ENCODE measurements at regions not wholly inside any gene's neighbourhood (a gene's known extent, or its start where the extent isn't known, plus 50 kb on each side); places are given as distances from the start of the nearest gene placed in this dataset.

DNA sequence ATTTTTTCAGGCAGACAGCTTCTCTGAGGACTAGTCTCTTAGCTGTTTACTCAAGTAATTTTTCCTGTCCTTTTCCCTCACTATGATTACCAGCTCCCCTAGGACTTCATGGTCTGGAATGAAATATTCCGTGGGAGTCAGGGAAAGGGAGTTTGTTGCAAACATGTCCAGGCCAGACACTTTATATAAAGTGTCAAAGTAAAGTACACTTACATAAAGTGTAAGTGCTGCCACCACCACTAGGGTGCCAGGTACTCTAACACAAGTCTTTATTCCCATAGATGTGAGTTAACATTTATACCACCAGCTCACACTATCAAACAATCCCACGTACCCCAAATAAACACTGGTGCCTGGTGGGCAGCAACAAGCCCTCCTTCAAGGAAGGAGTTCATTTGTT, 179.8 kb downstream of the SNRPN start:
- WGBS (ENCODE audit: insufficient coverage), result no CpG with 5 or more reads among the region's 2 CpGs
- TF ChIP-seq EZH2 (IDR thresholded peaks at IDR 0.05; ENCODE audit: borderline replicate concordance, insufficient read depth, low read depth, low read length, poor library complexity, severe bottlenecking), result no peak
- TF ChIP-seq, protein P1, sequence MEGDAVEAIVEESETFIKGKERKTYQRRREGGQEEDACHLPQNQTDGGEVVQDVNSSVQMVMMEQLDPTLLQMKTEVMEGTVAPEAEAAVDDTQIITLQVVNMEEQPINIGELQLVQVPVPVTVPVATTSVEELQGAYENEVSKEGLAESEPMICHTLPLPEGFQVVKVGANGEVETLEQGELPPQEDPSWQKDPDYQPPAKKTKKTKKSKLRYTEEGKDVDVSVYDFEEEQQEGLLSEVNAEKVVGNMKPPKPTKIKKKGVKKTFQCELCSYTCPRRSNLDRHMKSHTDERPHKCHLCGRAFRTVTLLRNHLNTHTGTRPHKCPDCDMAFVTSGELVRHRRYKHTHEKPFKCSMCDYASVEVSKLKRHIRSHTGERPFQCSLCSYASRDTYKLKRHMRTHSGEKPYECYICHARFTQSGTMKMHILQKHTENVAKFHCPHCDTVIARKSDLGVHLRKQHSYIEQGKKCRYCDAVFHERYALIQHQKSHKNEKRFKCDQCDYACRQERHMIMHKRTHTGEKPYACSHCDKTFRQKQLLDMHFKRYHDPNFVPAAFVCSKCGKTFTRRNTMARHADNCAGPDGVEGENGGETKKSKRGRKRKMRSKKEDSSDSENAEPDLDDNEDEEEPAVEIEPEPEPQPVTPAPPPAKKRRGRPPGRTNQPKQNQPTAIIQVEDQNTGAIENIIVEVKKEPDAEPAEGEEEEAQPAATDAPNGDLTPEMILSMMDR (IDR thresholded peaks at IDR 0.05), result no peak
- no peak overlapping the region for H3K4me3 ChIP-seq (ENCODE audit: control extremely low read depth in 1 of 5, extremely low read depth in 1 of 5, insufficient read depth in 1 of 5, low read depth in 2 of 5, low read length in 4 of 5)
- H4K20me1 ChIP-seq (ENCODE audit: control insufficient read depth, insufficient read depth, low read length, poor library complexity, severe bottlenecking), result no peaks in the 10 kb centered on the region
- intact Hi-C loops (cut with micrococcal nuclease), result no loop called here
- ChIA-PET CTCF (interaction anchor here (1.1 kb wide), 1 partner anchor 10 kb away, joined by 3 read pairs; no protein-coding TSS in a partner anchor), POLR2A (no interaction called here)
- no peak overlapping the region for H2AFZ ChIP-seq (ENCODE audit: insufficient read depth, low read depth, low read length, poor library complexity, severe bottlenecking)
- no peak overlapping the region for H3K9ac ChIP-seq (ENCODE audit: low read length)
- H3K4me2 ChIP-seq (replicated peaks; ENCODE audit: low read depth, low read length, poor library complexity, severe bottlenecking), result no peak overlapping the region
- Mint-ChIP-seq H3K27me3 (no peaks in the 10 kb centered on the region), H3K4me3 (no peak overlapping the region), H3K9me3 (ENCODE audit: insufficient read depth) (peaks cover 15% of the 10 kb centered on the region), H3K4me1 (no peaks in the 10 kb centered on the region), H3K27ac (no peak overlapping the region)
- no peaks in the 10 kb centered on the region for H3K36me3 ChIP-seq (replicated peaks in 1 of 2; ENCODE audit: control extremely low read depth in 1 of 2, control insufficient read depth in 1 of 2, extremely low read depth in 1 of 2, insufficient read depth in 2 of 2, low read length in 1 of 2)
- DNase-seq (no peak), ATAC-seq (ENCODE audit: low read depth) (no peak)
- no peaks in the 10 kb centered on the region for H3K4me1 ChIP-seq (ENCODE audit: control insufficient read depth in 2 of 2, insufficient read depth in 2 of 2, low read length in 2 of 2)
- H3K9me3 ChIP-seq (ENCODE audit: control extremely low read depth in 1 of 3, control insufficient read depth in 2 of 3, insufficient read depth in 1 of 3, low read length in 2 of 3), result peaks cover 0 to 5% (median 1%) of the 10 kb centered on the region in 3 donors
- H3K27me3 ChIP-seq (replicated peaks in 1 of 4; ENCODE audit: control extremely low read depth in 1 of 4, control insufficient read depth in 3 of 4, insufficient read depth in 4 of 4, low read length in 3 of 4), result no peaks in the 10 kb centered on the region
- H3K27ac ChIP-seq (ENCODE audit: low read length in 2 of 2), result no peak overlapping the region
- H3K79me2 ChIP-seq (ENCODE audit: control insufficient read depth, insufficient read depth, low read length), result no peaks in the 10 kb centered on the region

- Mint-ChIP-seq H3K9me3 (ENCODE audit: insufficient read depth) (peaks cover 14% of the 10 kb centered on the region), H3K4me3 (no peak overlapping the region), H3K27ac (no peak overlapping the region), H3K4me1 (no peaks in the 10 kb centered on the region), H3K27me3 (no peaks in the 10 kb centered on the region)
- ChIA-PET CTCF (no interaction called here), POLR2A (no interaction called here)
- Histone ChIP-seq H2AFZ (ENCODE audit: insufficient read depth, low read depth, low read length, poor library complexity, severe bottlenecking) (no peak overlapping the region), H3K4me2 (replicated peaks; ENCODE audit: low read depth, low read length, poor library complexity, severe bottlenecking) (no peak overlapping the region), H3K36me3 (replicated peaks in 1 of 2; ENCODE audit: control extremely low read depth in 1 of 2, control insufficient read depth in 1 of 2, extremely low read depth in 1 of 2, insufficient read depth in 2 of 2, low read length in 1 of 2) (no peaks in the 10 kb centered on the region), H3K9ac (ENCODE audit: low read length) (no peak overlapping the region), H4K20me1 (ENCODE audit: control insufficient read depth, insufficient read depth, low read length, poor library complexity, severe bottlenecking) (no peaks in the 10 kb centered on the region), H3K4me3 (ENCODE audit: control extremely low read depth in 1 of 5, extremely low read depth in 1 of 5, insufficient read depth in 1 of 5, low read depth in 2 of 5, low read length in 4 of 5) (no peak overlapping the region), H3K4me1 (ENCODE audit: control insufficient read depth in 2 of 2, insufficient read depth in 2 of 2, low read length in 2 of 2) (no peaks in the 10 kb centered on the region), H3K27ac (ENCODE audit: low read length in 2 of 2) (no peak overlapping the region), H3K9me3 (ENCODE audit: control extremely low read depth in 1 of 3, control insufficient read depth in 2 of 3, insufficient read depth in 1 of 3, low read length in 2 of 3) (peaks cover 0 to 6% (median 0%) of the 10 kb centered on the region in 3 donors), H3K79me2 (ENCODE audit: control insufficient read depth, insufficient read depth, low read length) (no peaks in the 10 kb centered on the region), H3K27me3 (replicated peaks in 1 of 4; ENCODE audit: control extremely low read depth in 1 of 4, control insufficient read depth in 3 of 4, insufficient read depth in 4 of 4, low read length in 3 of 4) (no peaks in the 10 kb centered on the region)
- TF ChIP-seq, protein P1 (IDR thresholded peaks at IDR 0.05), result no peak
- no peak for TF ChIP-seq EZH2 (IDR thresholded peaks at IDR 0.05; ENCODE audit: borderline replicate concordance, insufficient read depth, low read depth, low read length, poor library complexity, severe bottlenecking)
- ATAC-seq (ENCODE audit: low read depth) (no peak), DNase-seq (no peak)
- 80% methylated on average over 1 of the region's 3 CpGs for WGBS (ENCODE audit: insufficient coverage)
- intact Hi-C loops (cut with micrococcal nuclease), result no loop called here
Measured at GRCh38 chr15:25136119-25136518, 181.3 kb downstream of the SNRPN start.
